ENCODE measurements at regions not wholly inside any gene's neighbourhood (a gene's known extent, or its start where the extent isn't known, plus 50 kb on each side); places are given as distances from the start of the nearest gene placed in this dataset.

DNA sequence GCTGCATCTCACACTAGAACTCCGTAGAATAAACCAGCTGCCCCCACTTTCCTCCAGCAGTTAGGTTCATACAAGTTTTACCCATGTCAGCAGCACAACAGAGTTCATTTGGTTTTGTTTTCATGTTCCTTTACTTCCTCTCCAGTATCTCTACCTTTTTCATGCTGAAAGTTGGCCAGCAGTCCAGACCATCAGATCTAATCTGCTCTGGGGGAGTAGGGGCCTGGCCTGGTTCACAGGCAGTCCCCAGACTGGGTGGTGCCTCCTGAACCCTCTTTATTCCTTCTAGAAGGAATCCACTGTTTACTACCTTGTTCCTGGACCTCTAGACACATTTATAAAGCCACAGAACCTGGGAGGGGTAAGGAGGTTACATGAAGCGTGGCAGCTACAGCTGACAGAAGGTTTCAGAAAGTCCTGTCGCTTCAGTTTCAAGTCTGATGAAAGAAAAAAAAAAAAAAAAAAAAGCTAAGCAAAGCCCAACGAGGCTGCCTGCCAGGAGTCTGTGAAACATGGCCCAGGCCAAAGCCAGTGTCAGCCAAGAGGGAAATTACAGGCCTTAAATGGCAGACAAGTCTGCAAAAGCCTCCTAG, 184.6 kb upstream of the JUN start (continued):
- TF ChIP-seq, protein P1, sequence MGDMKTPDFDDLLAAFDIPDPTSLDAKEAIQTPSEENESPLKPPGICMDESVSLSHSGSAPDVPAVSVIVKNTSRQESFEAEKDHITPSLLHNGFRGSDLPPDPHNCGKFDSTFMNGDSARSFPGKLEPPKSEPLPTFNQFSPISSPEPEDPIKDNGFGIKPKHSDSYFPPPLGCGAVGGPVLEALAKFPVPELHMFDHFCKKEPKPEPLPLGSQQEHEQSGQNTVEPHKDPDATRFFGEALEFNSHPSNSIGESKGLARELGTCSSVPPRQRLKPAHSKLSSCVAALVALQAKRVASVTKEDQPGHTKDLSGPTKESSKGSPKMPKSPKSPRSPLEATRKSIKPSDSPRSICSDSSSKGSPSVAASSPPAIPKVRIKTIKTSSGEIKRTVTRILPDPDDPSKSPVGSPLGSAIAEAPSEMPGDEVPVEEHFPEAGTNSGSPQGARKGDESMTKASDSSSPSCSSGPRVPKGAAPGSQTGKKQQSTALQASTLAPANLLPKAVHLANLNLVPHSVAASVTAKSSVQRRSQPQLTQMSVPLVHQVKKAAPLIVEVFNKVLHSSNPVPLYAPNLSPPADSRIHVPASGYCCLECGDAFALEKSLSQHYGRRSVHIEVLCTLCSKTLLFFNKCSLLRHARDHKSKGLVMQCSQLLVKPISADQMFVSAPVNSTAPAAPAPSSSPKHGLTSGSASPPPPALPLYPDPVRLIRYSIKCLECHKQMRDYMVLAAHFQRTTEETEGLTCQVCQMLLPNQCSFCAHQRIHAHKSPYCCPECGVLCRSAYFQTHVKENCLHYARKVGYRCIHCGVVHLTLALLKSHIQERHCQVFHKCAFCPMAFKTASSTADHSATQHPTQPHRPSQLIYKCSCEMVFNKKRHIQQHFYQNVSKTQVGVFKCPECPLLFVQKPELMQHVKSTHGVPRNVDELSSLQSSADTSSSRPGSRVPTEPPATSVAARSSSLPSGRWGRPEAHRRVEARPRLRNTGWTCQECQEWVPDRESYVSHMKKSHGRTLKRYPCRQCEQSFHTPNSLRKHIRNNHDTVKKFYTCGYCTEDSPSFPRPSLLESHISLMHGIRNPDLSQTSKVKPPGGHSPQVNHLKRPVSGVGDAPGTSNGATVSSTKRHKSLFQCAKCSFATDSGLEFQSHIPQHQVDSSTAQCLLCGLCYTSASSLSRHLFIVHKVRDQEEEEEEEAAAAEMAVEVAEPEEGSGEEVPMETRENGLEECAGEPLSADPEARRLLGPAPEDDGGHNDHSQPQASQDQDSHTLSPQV (IDR thresholded peaks at IDR 0.05) = peak; percentile 56; the same call in 1 of the 2 replicates
- TF ChIP-seq MYC (IDR thresholded peaks at IDR 0.05; ENCODE audit: low read depth, low read length) = no peak
- no peak for TF ChIP-seq MYC (CRISPR knock-in tag; IDR thresholded peaks at IDR 0.05; ENCODE audit: borderline replicate concordance, low read depth)
- no peak for TF ChIP-seq ZNF134 (CRISPR knock-in tag; conservative IDR thresholded peaks at IDR 0.05)
- TF ChIP-seq ZNF3 (CRISPR knock-in tag; IDR thresholded peaks at IDR 0.05) = no peak
- TF ChIP-seq E2F3 (CRISPR knock-in tag; IDR thresholded peaks at IDR 0.05) = no peak
- no peak for TF ChIP-seq ILK (tag; IDR thresholded peaks at IDR 0.05; ENCODE audit: borderline replicate concordance, low read depth)
- TF ChIP-seq CBFA2T3 (IDR thresholded peaks at IDR 0.05) = peak; percentile 59
- no peak for TF ChIP-seq ZNF445 (CRISPR knock-in tag; IDR thresholded peaks at IDR 0.05; ENCODE audit: low read depth)
- no peak for TF ChIP-seq MCM7 (IDR thresholded peaks at IDR 0.05)
- peak; percentile 71 for TF ChIP-seq DPF2 (IDR thresholded peaks at IDR 0.05)
- no peak for TF ChIP-seq RBFOX2 (IDR thresholded peaks at IDR 0.05; ENCODE audit: low read depth, low read length)
- no peak for TF ChIP-seq PURB (CRISPR knock-in tag; IDR thresholded peaks at IDR 0.05; ENCODE audit: low read depth)
- TF ChIP-seq NCOR1 (IDR thresholded peaks at IDR 0.05) = peak; percentile 71
- TF ChIP-seq, protein P2, sequence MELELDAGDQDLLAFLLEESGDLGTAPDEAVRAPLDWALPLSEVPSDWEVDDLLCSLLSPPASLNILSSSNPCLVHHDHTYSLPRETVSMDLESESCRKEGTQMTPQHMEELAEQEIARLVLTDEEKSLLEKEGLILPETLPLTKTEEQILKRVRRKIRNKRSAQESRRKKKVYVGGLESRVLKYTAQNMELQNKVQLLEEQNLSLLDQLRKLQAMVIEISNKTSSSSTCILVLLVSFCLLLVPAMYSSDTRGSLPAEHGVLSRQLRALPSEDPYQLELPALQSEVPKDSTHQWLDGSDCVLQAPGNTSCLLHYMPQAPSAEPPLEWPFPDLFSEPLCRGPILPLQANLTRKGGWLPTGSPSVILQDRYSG (tag; conservative IDR thresholded peaks at IDR 0.05; ENCODE audit: low read depth) = no peak
- TF ChIP-seq ZBTB12 (CRISPR knock-in tag; IDR thresholded peaks at IDR 0.05) = no peak
- no peak for TF ChIP-seq ZNF668 (CRISPR knock-in tag; IDR thresholded peaks at IDR 0.05)
- no peak for TF ChIP-seq ZNF174 (CRISPR knock-in tag; IDR thresholded peaks at IDR 0.05)
- no peak for TF ChIP-seq ZKSCAN1 (IDR thresholded peaks at IDR 0.05; ENCODE audit: low read depth, low read length)
- TF ChIP-seq ZNF274 (IDR thresholded peaks at IDR 0.05; ENCODE audit: borderline replicate concordance, low read depth, low read length) = no peak
- peak; percentile 12 for TF ChIP-seq NEUROD1 (IDR thresholded peaks at IDR 0.05; ENCODE audit: borderline replicate concordance, low read depth, low read length, partially characterized antibody)
- TF ChIP-seq EHMT2 (IDR thresholded peaks at IDR 0.05) = no peak
- no peak for TF ChIP-seq ZNF583 (CRISPR knock-in tag; IDR thresholded peaks at IDR 0.05)
- TF ChIP-seq KDM1A (IDR thresholded peaks at IDR 0.05) = no peak
- no peak for TF ChIP-seq POLR2A (conservative IDR thresholded peaks at IDR 0.05)
- TF ChIP-seq FUS (optimal IDR thresholded peaks at IDR 0.05; ENCODE audit: low read depth, low read length) = no peak
- TF ChIP-seq ZNF12 (CRISPR knock-in tag; IDR thresholded peaks at IDR 0.05) = no peak
- peak; percentile 67 to 71; a peak in 3 of 4 replicates for TF ChIP-seq FOXK2 (conservative IDR thresholded peaks at IDR 0.05 in 1 of 2, IDR thresholded peaks at IDR 0.05 in 1 of 2; ENCODE audit: low read depth in 2 of 2)
